Spleen (tissue), 11 donors: ENCODE measurements at regions not wholly inside any gene's neighbourhood (a gene's known extent, or its start where the extent isn't known, plus 50 kb on each side); places are given as distances from the start of the nearest gene placed in this dataset.

Source experiments
- DNase-seq: peaks from one replicate; pipeline ENCODE4 v3.0.0-alpha.2; 2020
- H3K27ac ChIP-seq, 8 donors: fragments of 200-600 bp; sonication (generic) in 7 of 8; 1 replicate in 4 of 8; 2 replicates in 4 of 8; pipeline versions ENCODE4 v1.5.0 to v1.8.0; 2016 to 2021; ENCODE audit warnings: inconsistent platforms in 4 of 8, mild to moderate bottlenecking in 4 of 8, moderate library complexity in 1 of 8
- H3K27me3 ChIP-seq, 7 donors: fragments of 200-600 bp; sonication (generic) in 6 of 7; replicated peaks in 1 of 7; 1 replicate in 4 of 7; 2 replicates in 3 of 7; pipeline versions ENCODE4 v1.5.0 to v1.8.0; 2016 to 2021; ENCODE audit warnings: inconsistent platforms in 3 of 7, mild to moderate bottlenecking in 1 of 7
- H3K36me3 ChIP-seq, 6 donors: fragments of 200-600 bp; sonication (generic) in 5 of 6; 1 replicate in 4 of 6; 2 replicates in 2 of 6; pipeline versions ENCODE4 v1.5.0 to v1.8.0; 2016 to 2021; ENCODE audit warnings: inconsistent platforms in 2 of 6
- H3K4me1 ChIP-seq, 6 donors: fragments of 200-600 bp; sonication (generic) in 5 of 6; 1 replicate in 3 of 6; 2 replicates in 3 of 6; pipeline versions ENCODE4 v1.5.0 to v1.8.0; 2016 to 2021; ENCODE audit warnings: inconsistent platforms in 3 of 6
- H3K4me3 ChIP-seq, 8 donors: fragments of 200-600 bp; sonication (generic) in 7 of 8; 1 replicate in 4 of 8; 2 replicates in 4 of 8; pipeline versions ENCODE4 v1.5.0 to v1.8.0; 2016 to 2021; ENCODE audit warnings: inconsistent platforms in 4 of 8, mild to moderate bottlenecking in 4 of 8, moderate library complexity in 2 of 8
- H3K9me3 ChIP-seq, 8 donors: fragments of 200-600 bp; sonication (generic) in 7 of 8; 1 replicate in 4 of 8; 2 replicates in 4 of 8; pipeline versions ENCODE4 v1.5.0 to v1.8.0; 2016 to 2021; ENCODE audit warnings: inconsistent platforms in 4 of 8
- CTCF ChIP-seq, 11 experiments: fragments of 200-600 bp in 7 of 11; fragments of 450-650 bp in 4 of 11; sonication (generic) in 4 of 11; IDR thresholded peaks in 8 of 11; conservative IDR thresholded peaks in 3 of 11; 1 replicate in 7 of 11; 2 replicates in 4 of 11; pipeline versions ENCODE4 v1.4.0 to v1.8.0; 2016 to 2021; ENCODE audit warnings: antibody characterized with exemption in 11 of 11, inconsistent platforms in 4 of 11, mild to moderate bottlenecking in 1 of 11
- POLR2A ChIP-seq, 3 donors: fragments of 450-650 bp; IDR thresholded peaks; one replicate each; pipeline ENCODE4 v1.5.1; 2017; ENCODE audit warnings: antibody characterized with exemption in 3 of 3, mild to moderate bottlenecking in 1 of 3
- POLR2AphosphoS5 ChIP-seq, 3 donors: sonication (generic); formaldehyde crosslinking; IDR thresholded peaks; one replicate each; pipeline ENCODE4 v1.5.1; 2017; ENCODE audit warnings: antibody characterized with exemption in 3 of 3
- WGBS, 5 donors: extraction: QIAGEN DNeasy Blood & Tissue Kit in 3 of 5; methylation state at CpG; one replicate each; pipeline versions ENCODE4 v1.1.5 to v1.1.7; 2013 to 2018; 5-methylcytosine and 5-hydroxymethylcytosine counted together
- intact Hi-C: fragments of 100-400 bp; cut with DNase I; formaldehyde crosslinking; loops from one replicate; pipeline ENCODE4 v1.15.0; 2023; ENCODE audit warnings: low total_unique reads
- donor health status: healthy with polysubstance abuse.
- donor health status: DM: no; HTN: no; CAD: no; lungs with moderate emphysema.
- donor health status: DM: no; HTN: no; CAD: no.
- donor health status: Bipolar disorder and iron deficiency.
- donor health status: healthy.
- donor health status: DM: no; HTN: no; CAD: no.
- donor health status: DM: yes; HTN: yes; CAD: no.

- Histone ChIP-seq H3K9me3 (no peaks in the 10 kb centered on the region), H3K27me3 (no peaks in the 10 kb centered on the region), H3K27ac (no peak overlapping the region), H3K36me3 (no peaks in the 10 kb centered on the region), H3K4me3 (no peak overlapping the region), H3K4me1 (no peaks in the 10 kb centered on the region)
- 84 to 98% (median 88%) methylated on average over 1 of the region's 1 CpG for WGBS, 5 donors
- intact Hi-C loops: no loop called here
- TF ChIP-seq CTCF (IDR thresholded peaks at IDR 0.05 in 8 of 11, conservative IDR thresholded peaks at IDR 0.05 in 3 of 11) (no peak), POLR2AphosphoS5 (IDR thresholded peaks at IDR 0.05) (no peak), POLR2A (IDR thresholded peaks at IDR 0.05) (no peak)
- DNase-seq: no peak
These were observed 120.7 kb upstream of the MDFIC2 start for GRCh38 chr3:70433091-70433490.

- intact Hi-C loops: no loop called here
- WGBS, 5 donors: 71 to 88% (median 80%) methylated on average over 1 of the region's 1 CpG
These were observed 119.5 kb upstream of the MDFIC2 start for GRCh38 chr3:70431911-70432310.

GRCh38 chr3:70426071-70426470 is 113.6 kb upstream of the MDFIC2 start:
- H3K9me3 ChIP-seq: no peaks in the 10 kb centered on the region
- H3K4me3 ChIP-seq: no peak overlapping the region
- H3K36me3 ChIP-seq: no peaks in the 10 kb centered on the region
- no peak for TF ChIP-seq POLR2A (IDR thresholded peaks at IDR 0.05)
- no peak for TF ChIP-seq CTCF (IDR thresholded peaks at IDR 0.05 in 8 of 11, conservative IDR thresholded peaks at IDR 0.05 in 3 of 11)
- no peak for TF ChIP-seq POLR2AphosphoS5 (IDR thresholded peaks at IDR 0.05)
- intact Hi-C loops: no loop called here
- H3K27ac ChIP-seq: no peak overlapping the region
- no peak for DNase-seq
- no peaks in the 10 kb centered on the region for H3K4me1 ChIP-seq
- H3K27me3 ChIP-seq: no peaks in the 10 kb centered on the region

More at GRCh38 chr3:70431911-70432310, 119.5 kb upstream of the MDFIC2 start:
- TF ChIP-seq POLR2A (IDR thresholded peaks at IDR 0.05): no peak
- no peak for TF ChIP-seq POLR2AphosphoS5 (IDR thresholded peaks at IDR 0.05)
- no peak for TF ChIP-seq CTCF (IDR thresholded peaks at IDR 0.05 in 8 of 11, conservative IDR thresholded peaks at IDR 0.05 in 3 of 11)
- H3K4me1 ChIP-seq: no peaks in the 10 kb centered on the region
- DNase-seq: no peak
- no peak overlapping the region for H3K4me3 ChIP-seq
- no peak overlapping the region for H3K27ac ChIP-seq
- H3K9me3 ChIP-seq: no peaks in the 10 kb centered on the region
- H3K36me3 ChIP-seq: no peaks in the 10 kb centered on the region
- no peaks in the 10 kb centered on the region for H3K27me3 ChIP-seq

GRCh38 chr3:70421506-70421905 is 109.1 kb upstream of the MDFIC2 start:
- no peaks in the 10 kb centered on the region for H3K36me3 ChIP-seq
- no peak overlapping the region for H3K4me3 ChIP-seq
- H3K27me3 ChIP-seq: no peaks in the 10 kb centered on the region
- no peak for DNase-seq
- 60 to 79% (median 74%) methylated on average over 4 of the region's 4 CpGs for WGBS, 5 donors
- H3K27ac ChIP-seq: no peak overlapping the region
- TF ChIP-seq POLR2A (IDR thresholded peaks at IDR 0.05) (no peak), CTCF (IDR thresholded peaks at IDR 0.05 in 8 of 11, conservative IDR thresholded peaks at IDR 0.05 in 3 of 11) (no peak), POLR2AphosphoS5 (IDR thresholded peaks at IDR 0.05) (no peak)
- H3K4me1 ChIP-seq: no peaks in the 10 kb centered on the region
- no peaks in the 10 kb centered on the region for H3K9me3 ChIP-seq
- intact Hi-C loops: no loop called here
